ENCODE measurements at regions not wholly inside any gene's neighbourhood (a gene's known extent, or its start where the extent isn't known, plus 50 kb on each side); places are given as distances from the start of the nearest gene placed in this dataset.

DNA sequence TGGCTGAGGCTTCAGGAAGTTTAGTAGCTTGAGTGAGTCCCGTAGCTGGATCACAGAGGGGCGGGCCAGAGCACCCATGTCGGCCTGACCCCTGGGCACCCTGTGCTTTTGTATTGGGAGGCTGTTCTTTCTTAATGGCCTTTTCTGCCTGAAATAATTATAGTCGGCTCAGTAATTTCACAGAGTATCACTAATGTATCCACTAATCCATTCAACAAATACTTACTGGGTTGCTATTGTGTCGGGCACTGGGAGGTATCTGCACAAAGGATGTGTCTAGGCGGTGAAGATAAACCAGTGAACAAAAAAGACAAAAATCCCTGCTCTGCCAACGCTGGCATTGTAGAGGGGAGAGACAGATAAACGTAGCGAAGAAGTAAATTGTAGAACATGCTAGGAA is 318.6 kb downstream of the FOXL1 start:
- peaks cover 33% of the 10 kb centered on the region for H3K27me3 Mint-ChIP-seq (ENCODE audit: low read depth, poor library complexity)
- peaks cover 81% of the 10 kb centered on the region for H3K4me1 Mint-ChIP-seq
- no peak overlapping the region for H3K27ac Mint-ChIP-seq
- H3K4me3 Mint-ChIP-seq: no peak overlapping the region
- no peaks in the 10 kb centered on the region for H3K36me3 Mint-ChIP-seq (ENCODE audit: low read depth)
- DNase-seq: no peak
- TF ChIP-seq, protein P1, sequence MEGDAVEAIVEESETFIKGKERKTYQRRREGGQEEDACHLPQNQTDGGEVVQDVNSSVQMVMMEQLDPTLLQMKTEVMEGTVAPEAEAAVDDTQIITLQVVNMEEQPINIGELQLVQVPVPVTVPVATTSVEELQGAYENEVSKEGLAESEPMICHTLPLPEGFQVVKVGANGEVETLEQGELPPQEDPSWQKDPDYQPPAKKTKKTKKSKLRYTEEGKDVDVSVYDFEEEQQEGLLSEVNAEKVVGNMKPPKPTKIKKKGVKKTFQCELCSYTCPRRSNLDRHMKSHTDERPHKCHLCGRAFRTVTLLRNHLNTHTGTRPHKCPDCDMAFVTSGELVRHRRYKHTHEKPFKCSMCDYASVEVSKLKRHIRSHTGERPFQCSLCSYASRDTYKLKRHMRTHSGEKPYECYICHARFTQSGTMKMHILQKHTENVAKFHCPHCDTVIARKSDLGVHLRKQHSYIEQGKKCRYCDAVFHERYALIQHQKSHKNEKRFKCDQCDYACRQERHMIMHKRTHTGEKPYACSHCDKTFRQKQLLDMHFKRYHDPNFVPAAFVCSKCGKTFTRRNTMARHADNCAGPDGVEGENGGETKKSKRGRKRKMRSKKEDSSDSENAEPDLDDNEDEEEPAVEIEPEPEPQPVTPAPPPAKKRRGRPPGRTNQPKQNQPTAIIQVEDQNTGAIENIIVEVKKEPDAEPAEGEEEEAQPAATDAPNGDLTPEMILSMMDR (IDR thresholded peaks at IDR 0.05): no peak
- peaks cover 9% of the 10 kb centered on the region for H3K9me3 Mint-ChIP-seq

DNA sequence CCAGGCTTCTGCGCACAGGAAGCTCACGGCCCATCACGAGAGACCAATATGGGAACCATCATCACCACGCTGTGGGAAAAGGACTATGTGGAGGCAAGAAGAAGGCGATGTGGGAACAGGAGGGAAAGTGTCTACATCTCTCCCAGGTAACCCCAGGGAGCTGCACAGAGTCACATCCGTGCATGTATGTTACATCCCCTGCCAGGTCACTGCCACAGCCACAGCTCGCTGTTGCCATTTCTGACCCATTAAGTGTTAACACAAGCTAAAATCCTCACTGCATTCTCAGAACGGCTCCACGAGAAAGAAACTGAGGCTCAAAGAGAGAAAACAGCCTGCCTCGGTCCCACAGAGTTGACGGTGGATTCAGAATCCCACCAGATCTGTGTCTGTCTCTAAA is 319.1 kb downstream of the FOXL1 start:
- H3K4me3 Mint-ChIP-seq: no peak overlapping the region
- no peak for DNase-seq
- peaks cover 9% of the 10 kb centered on the region for H3K9me3 Mint-ChIP-seq
- H3K27me3 Mint-ChIP-seq (ENCODE audit: low read depth, poor library complexity): peaks cover 32% of the 10 kb centered on the region
- no peaks in the 10 kb centered on the region for H3K36me3 Mint-ChIP-seq (ENCODE audit: low read depth)
- H3K4me1 Mint-ChIP-seq: peaks cover 76% of the 10 kb centered on the region
- TF ChIP-seq, protein P1 (IDR thresholded peaks at IDR 0.05): no peak
- no peak overlapping the region for H3K27ac Mint-ChIP-seq

DNA sequence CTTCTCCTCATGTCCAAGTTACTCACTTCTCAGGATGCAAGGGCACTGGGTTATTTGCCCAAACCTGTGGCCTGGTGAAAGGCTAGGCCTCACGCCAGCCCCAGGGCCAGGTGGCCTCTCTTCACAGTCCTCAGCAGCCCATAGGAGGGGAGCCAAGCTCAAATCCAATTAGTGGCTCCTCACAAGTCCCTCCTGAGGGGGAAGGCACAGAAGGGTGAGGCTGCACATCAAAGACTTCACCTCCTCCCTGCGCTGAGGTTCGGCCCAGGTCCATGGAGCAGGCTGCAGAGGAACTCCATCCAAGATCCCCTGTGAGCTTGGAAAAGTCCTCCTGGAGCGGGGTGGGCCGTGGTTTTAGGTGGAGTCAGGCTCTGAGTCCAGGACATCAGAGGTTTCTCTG is 320.0 kb downstream of the FOXL1 start:
- H3K36me3 Mint-ChIP-seq (ENCODE audit: low read depth): no peaks in the 10 kb centered on the region
- H3K27ac Mint-ChIP-seq: no peak overlapping the region
- TF ChIP-seq, protein P1 (IDR thresholded peaks at IDR 0.05): no peak
- H3K9me3 Mint-ChIP-seq: peaks cover 9% of the 10 kb centered on the region
- H3K4me1 Mint-ChIP-seq: peaks cover 68% of the 10 kb centered on the region
- no peak for DNase-seq
- H3K27me3 Mint-ChIP-seq (ENCODE audit: low read depth, poor library complexity): peaks cover 29% of the 10 kb centered on the region
- no peak overlapping the region for H3K4me3 Mint-ChIP-seq

DNA sequence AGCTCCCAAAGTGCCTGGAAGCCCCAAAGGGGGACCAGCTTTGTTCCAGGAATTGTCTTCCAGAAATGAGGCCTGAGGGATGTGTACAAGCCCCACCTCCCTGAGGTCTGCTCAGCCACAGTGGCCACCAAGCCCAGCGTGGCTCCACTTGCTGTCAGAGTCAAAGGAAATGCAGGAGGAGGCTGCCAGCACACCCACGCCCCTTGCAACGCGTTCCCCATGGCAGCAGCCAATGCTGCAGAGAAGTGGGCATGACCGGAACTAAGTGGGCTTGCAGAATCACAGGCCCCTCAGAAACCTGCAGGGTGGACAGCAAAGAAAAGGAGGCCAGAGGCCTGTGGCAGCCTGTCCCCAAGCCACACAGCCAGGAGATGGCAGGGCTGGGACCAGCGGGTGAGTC is 320.8 kb downstream of the FOXL1 start:
- Mint-ChIP-seq H3K27me3 (ENCODE audit: low read depth, poor library complexity) (peaks cover 31% of the 10 kb centered on the region), H3K4me3 (no peak overlapping the region), H3K36me3 (ENCODE audit: low read depth) (no peaks in the 10 kb centered on the region), H3K27ac (no peak overlapping the region), H3K9me3 (peaks cover 9% of the 10 kb centered on the region), H3K4me1 (peaks cover 68% of the 10 kb centered on the region)
- TF ChIP-seq, protein P1 (IDR thresholded peaks at IDR 0.05): no peak
- no peak for DNase-seq

DNA sequence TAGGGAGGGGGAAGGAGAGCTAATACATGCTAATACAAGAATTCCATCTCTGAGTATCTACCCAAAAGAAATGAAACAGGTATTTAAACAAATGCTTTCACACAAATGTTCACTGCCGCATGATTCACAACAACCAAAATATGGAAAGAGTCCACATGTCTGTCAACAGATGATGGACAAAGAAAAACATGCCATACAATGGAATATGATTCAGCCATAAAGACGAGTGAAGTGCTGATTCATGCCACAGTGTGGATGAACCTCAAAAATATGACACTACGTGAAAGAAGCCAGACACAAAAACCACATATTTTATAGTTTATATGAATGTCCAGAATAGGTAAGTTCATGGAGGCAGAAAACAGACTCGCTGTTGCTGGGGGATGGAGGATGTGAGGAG is 321.4 kb downstream of the FOXL1 start:
- TF ChIP-seq, protein P1 (IDR thresholded peaks at IDR 0.05): no peak
- H3K27me3 Mint-ChIP-seq (ENCODE audit: low read depth, poor library complexity): peaks cover 36% of the 10 kb centered on the region
- no peak overlapping the region for H3K4me3 Mint-ChIP-seq
- no peaks in the 10 kb centered on the region for H3K36me3 Mint-ChIP-seq (ENCODE audit: low read depth)
- no peak for DNase-seq
- H3K27ac Mint-ChIP-seq: no peak overlapping the region
- peaks cover 68% of the 10 kb centered on the region for H3K4me1 Mint-ChIP-seq
- H3K9me3 Mint-ChIP-seq: peaks cover 9% of the 10 kb centered on the region

DNA sequence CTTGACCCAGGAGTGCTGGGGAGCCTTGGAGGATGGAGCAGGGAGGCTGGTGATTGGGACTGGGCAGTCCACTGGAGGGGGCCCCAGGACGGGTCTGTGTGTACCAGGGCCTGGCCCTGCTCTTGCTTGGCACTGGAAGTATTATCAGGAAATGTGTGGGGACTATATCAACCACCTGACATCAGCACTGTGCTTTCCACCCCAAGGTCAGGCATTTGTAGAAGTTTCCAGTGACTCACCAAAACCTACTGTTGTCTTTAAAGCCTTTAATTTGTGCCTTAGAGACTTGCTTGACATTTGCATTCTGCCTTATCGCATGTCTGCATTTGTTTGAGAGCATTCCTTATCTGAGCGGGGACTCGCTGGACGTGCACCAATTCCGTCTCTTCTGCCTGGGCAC is 323.1 kb downstream of the FOXL1 start:
- no peak overlapping the region for H3K4me3 Mint-ChIP-seq
- no peaks in the 10 kb centered on the region for H3K36me3 Mint-ChIP-seq (ENCODE audit: low read depth)
- peaks cover 9% of the 10 kb centered on the region for H3K9me3 Mint-ChIP-seq
- TF ChIP-seq, protein P1 (IDR thresholded peaks at IDR 0.05): no peak
- no peak for DNase-seq
- H3K27ac Mint-ChIP-seq: no peak overlapping the region
- H3K4me1 Mint-ChIP-seq: peaks cover 57% of the 10 kb centered on the region
- peaks cover 43% of the 10 kb centered on the region for H3K27me3 Mint-ChIP-seq (ENCODE audit: low read depth, poor library complexity)

Measured in nephron progenitor cell (in vitro differentiated cells).